Suprapubic skin (tissue), 4 donors: ENCODE measurements at regions not wholly inside any gene's neighbourhood (a gene's known extent, or its start where the extent isn't known, plus 50 kb on each side); places are given as distances from the start of the nearest gene placed in this dataset.

Experiments used
- POLR2A ChIP-seq, 2 donors: fragments of 450-650 bp; IDR thresholded peaks; one replicate each; pipeline ENCODE4 v1.6.1; 2017; ENCODE audit warnings: antibody characterized with exemption in 2 of 2, mild to moderate bottlenecking in 2 of 2, moderate library complexity in 2 of 2
- POLR2AphosphoS5 ChIP-seq, 3 donors: sonication (generic); formaldehyde crosslinking; IDR thresholded peaks; one replicate each; pipeline ENCODE4 v1.6.1; 2017; ENCODE audit warnings: antibody characterized with exemption in 3 of 3
- TF ChIP-seq, protein P1 (sequence below), 2 donors: fragments of 200-600 bp in 1 of 2; fragments of 450-650 bp in 1 of 2; sonication (generic) in 1 of 2; IDR thresholded peaks; one replicate each; pipeline ENCODE4 v1.5.1; 2016 to 2019; ENCODE audit warnings: antibody characterized with exemption in 2 of 2, mild to moderate bottlenecking in 1 of 2, moderate library complexity in 1 of 2

DNA sequence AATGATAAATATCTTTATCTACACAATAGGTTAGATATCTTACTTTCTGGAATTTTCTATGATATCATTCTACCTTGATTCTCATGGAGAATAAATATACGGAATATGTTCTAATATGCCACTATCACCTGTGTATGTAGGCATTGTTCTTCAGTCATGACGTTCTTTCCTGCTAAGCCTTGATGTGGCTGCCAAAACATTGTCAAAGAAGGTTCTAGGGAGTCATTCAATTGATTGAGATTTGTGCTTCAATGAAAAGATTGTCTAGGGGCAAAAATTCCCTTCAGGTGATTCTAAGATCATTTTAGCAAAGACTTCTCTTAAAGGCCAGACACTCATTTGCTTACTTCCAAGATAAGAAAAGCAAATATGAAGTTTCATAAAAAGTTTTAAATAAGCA lies 118.1 kb downstream of the MAT2B start:
- TF ChIP-seq, protein P1, sequence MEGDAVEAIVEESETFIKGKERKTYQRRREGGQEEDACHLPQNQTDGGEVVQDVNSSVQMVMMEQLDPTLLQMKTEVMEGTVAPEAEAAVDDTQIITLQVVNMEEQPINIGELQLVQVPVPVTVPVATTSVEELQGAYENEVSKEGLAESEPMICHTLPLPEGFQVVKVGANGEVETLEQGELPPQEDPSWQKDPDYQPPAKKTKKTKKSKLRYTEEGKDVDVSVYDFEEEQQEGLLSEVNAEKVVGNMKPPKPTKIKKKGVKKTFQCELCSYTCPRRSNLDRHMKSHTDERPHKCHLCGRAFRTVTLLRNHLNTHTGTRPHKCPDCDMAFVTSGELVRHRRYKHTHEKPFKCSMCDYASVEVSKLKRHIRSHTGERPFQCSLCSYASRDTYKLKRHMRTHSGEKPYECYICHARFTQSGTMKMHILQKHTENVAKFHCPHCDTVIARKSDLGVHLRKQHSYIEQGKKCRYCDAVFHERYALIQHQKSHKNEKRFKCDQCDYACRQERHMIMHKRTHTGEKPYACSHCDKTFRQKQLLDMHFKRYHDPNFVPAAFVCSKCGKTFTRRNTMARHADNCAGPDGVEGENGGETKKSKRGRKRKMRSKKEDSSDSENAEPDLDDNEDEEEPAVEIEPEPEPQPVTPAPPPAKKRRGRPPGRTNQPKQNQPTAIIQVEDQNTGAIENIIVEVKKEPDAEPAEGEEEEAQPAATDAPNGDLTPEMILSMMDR (IDR thresholded peaks at IDR 0.05), result no peak
- TF ChIP-seq POLR2AphosphoS5 (IDR thresholded peaks at IDR 0.05) (no peak), POLR2A (IDR thresholded peaks at IDR 0.05) (no peak)
